Left lung (tissue), 4 donors: ENCODE measurements at regions not wholly inside any gene's neighbourhood (a gene's known extent, or its start where the extent isn't known, plus 50 kb on each side); places are given as distances from the start of the nearest gene placed in this dataset.
"Not testable (repeated sequence)": the region's sequence is repeated elsewhere in the genome, so short reads cannot be mapped to it uniquely, and the experiment has no call there.

Source experiments
- ATAC-seq: fragments of 200-7000 bp; cut with Tn5 transposase; one replicate; pipeline ENCODE4 v1.9.1; 2020; ENCODE audit warnings: moderate library complexity
- DNase-seq, 4 donors: peaks; one replicate each; pipeline ENCODE4 v3.0.0-alpha.2; 2013 to 2020
- H3K27ac ChIP-seq, 2 donors: fragments of 200-600 bp; sonication (generic) in 1 of 2; one replicate each; pipeline versions ENCODE4 v1.5.0 to v1.8.0; 2020 to 2021
- H3K27me3 ChIP-seq, 2 donors: fragments of 200-600 bp; sonication (generic) in 1 of 2; one replicate each; pipeline versions ENCODE4 v1.5.0 to v1.8.0; 2020 to 2021
- H3K36me3 ChIP-seq, 2 donors: fragments of 200-600 bp; sonication (generic) in 1 of 2; one replicate each; pipeline versions ENCODE4 v1.5.0 to v1.8.0; 2020 to 2021
- H3K4me1 ChIP-seq, 2 donors: fragments of 200-600 bp; one replicate each; pipeline ENCODE4 v1.8.0; 2021
- H3K4me3 ChIP-seq, 2 donors: fragments of 200-600 bp; sonication (generic) in 1 of 2; one replicate each; pipeline versions ENCODE4 v1.5.0 to v1.8.0; 2020 to 2021; ENCODE audit warnings: mild to moderate bottlenecking in 1 of 2
- H3K9me3 ChIP-seq, 2 donors: fragments of 200-600 bp; sonication (generic) in 1 of 2; one replicate each; pipeline versions ENCODE4 v1.5.0 to v1.8.0; 2020 to 2021
- CTCF ChIP-seq, 2 donors: fragments of 200-600 bp; sonication (generic) in 1 of 2; IDR thresholded peaks; one replicate each; pipeline versions ENCODE4 v1.5.0 to v1.8.0; 2021; ENCODE audit warnings: antibody characterized with exemption in 2 of 2
- intact Hi-C, 2 donors: fragments of 100-400 bp; cut with DNase I; formaldehyde crosslinking; loops; one replicate each; pipeline versions ENCODE4 v1.11.2 to v1.14.2; 2022
- donor health status: DM: no; HTN: yes; CAD: no.
- donor health status: DM: no; HTN: no; CAD: no.

GRCh38 chr16:80909720-80910119, 97.0 kb downstream of the CMC2 start:
- H3K4me3 ChIP-seq = no peak overlapping the region
- H3K9me3 ChIP-seq = peaks cover 0 to 9% of the 10 kb centered on the region in 2 donors
- intact Hi-C loops = no loop called here
- H3K36me3 ChIP-seq = no peaks in the 10 kb centered on the region
- ATAC-seq (no peak), DNase-seq (no peak)
- H3K27me3 ChIP-seq = no peaks in the 10 kb centered on the region
- H3K4me1 ChIP-seq = no peaks in the 10 kb centered on the region
- TF ChIP-seq CTCF (IDR thresholded peaks at IDR 0.05) = no peak
- H3K27ac ChIP-seq = no peak overlapping the region

GRCh38 chr16:80906169-80906568, 100.5 kb downstream of the CMC2 start:
- H3K27me3 ChIP-seq, DNase-seq, H3K9me3 ChIP-seq, intact Hi-C loops, H3K4me3 ChIP-seq, ATAC-seq, H3K27ac ChIP-seq, H3K4me1 ChIP-seq, H3K36me3 ChIP-seq: not testable (repeated sequence)

GRCh38 chr16:80903616-80904015, 99.2 kb upstream of the CDYL2 start:
- DNase-seq = no peak
- H3K27me3 ChIP-seq = no peaks in the 10 kb centered on the region
- no peak for ATAC-seq
- H3K27ac ChIP-seq = no peak overlapping the region
- no peaks in the 10 kb centered on the region for H3K4me1 ChIP-seq
- intact Hi-C loops = no loop called here
- TF ChIP-seq CTCF (IDR thresholded peaks at IDR 0.05) = no peak
- H3K9me3 ChIP-seq = no peaks in the 10 kb centered on the region
- no peaks in the 10 kb centered on the region for H3K36me3 ChIP-seq
- H3K4me3 ChIP-seq = no peak overlapping the region

GRCh38 chr16:80902306-80903110, 98.1 kb upstream of the CDYL2 start:
- Histone ChIP-seq H3K4me3 (no peak overlapping the region), H3K27ac (no peak overlapping the region), H3K27me3 (no peaks in the 10 kb centered on the region), H3K9me3 (no peaks in the 10 kb centered on the region), H3K36me3 (no peaks in the 10 kb centered on the region), H3K4me1 (no peaks in the 10 kb centered on the region)
- intact Hi-C loops = no loop called here
- ATAC-seq = no peak
- no peak for DNase-seq
- TF ChIP-seq CTCF (IDR thresholded peaks at IDR 0.05) = no peak

GRCh38 chr16:80900593-80900954, 96.2 kb upstream of the CDYL2 start:
- H3K27me3 ChIP-seq = no peaks in the 10 kb centered on the region
- TF ChIP-seq CTCF (IDR thresholded peaks at IDR 0.05) = no peak
- intact Hi-C loops = no loop called here
- H3K4me3 ChIP-seq = no peak overlapping the region
- no peaks in the 10 kb centered on the region for H3K36me3 ChIP-seq
- ATAC-seq = no peak
- H3K4me1 ChIP-seq = no peaks in the 10 kb centered on the region
- DNase-seq = no peak
- no peaks in the 10 kb centered on the region for H3K9me3 ChIP-seq
- H3K27ac ChIP-seq = peak overlapping the region in 1 of 2 donors; percentile 50
